HG03025 (cell line): ENCODE measurements at regions not wholly inside any gene's neighbourhood (a gene's known extent, or its start where the extent isn't known, plus 50 kb on each side); places are given as distances from the start of the nearest gene placed in this dataset.

Experiments used
- ATAC-seq: cut with Tn5 transposase; IDR thresholded peaks from one replicate; pipeline ENCODE4 v1.9.1; 2021; ENCODE audit warnings: mild to moderate bottlenecking, moderate library complexity; ENCODE audit not compliant: unreplicated experiment, low FRiP score

GRCh38 chr14:43247877-43248276 lies 1259.2 kb downstream of the FSCB start:
- no peak for ATAC-seq

DNA sequence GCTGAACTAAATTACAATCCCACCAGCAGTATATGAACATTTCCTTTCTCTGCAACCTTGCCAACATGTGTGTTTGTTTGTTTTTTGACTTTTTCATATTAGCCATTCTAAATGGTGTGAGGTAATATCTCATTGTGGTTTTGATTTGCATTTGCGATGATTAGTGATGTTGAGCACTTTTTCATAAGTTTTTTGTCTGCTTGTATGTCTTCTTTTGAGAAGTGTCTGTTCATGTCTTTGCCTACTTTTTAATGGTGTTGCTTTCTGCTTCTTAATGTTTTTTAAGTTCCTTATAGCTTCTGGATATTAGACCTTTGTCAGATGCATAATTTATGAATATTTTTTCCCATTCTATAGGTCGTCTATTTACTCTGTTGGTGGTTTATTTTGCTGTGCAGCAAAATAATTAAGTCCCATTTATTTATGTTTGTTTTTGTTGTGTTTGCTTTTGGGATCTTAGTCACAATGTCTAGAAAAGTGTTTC lies 1262.9 kb downstream of the FSCB start:
- no peak for ATAC-seq

- ATAC-seq = no peak
Measured at GRCh38 chr14:43243168-43243567, 1263.9 kb downstream of the FSCB start.

DNA sequence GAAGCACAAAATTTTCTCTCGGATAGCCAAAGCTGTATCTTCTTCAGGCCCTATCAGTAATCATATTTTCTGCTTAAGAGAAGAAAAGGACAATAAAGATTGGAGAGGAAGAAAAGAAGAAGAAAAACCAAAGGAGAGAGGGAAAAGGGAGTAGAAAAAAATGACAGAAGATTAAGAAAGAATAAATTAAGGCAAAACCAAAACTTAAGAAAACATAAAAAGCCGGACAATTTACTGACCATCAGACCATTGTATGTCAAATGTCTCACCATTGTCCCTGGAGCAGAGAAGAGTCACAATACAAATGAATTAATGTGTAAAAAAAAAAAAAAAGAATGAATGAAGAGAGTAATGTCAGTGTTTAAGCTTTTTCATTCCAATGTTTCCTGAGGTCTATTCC lies 1274.8 kb downstream of the FSCB start:
- no peak for ATAC-seq

DNA sequence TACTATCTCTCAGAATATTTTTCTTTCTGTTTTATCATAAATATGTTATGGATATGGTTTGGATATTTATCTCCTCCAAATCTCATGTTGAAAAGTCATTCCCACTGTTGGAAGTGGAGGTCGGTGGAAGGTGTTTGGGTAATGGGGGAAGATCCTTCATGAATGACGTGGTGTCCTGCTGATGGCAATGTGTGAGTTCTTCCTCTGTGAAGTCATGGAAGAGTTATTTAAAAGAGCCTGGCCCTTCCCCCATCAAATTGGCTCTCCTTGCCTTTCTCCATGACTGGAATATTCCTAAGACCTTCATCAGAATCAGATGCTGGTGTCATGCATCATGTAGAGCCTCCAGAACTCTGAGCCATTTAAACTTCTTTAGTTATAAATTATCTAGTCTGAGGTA lies 1291.6 kb downstream of the FSCB start:
- ATAC-seq = no peak

GRCh38 chr14:43207189-43207588 lies 1299.9 kb downstream of the FSCB start:
- ATAC-seq = no peak

GRCh38 chr14:43204816-43205215 lies 1302.3 kb downstream of the FSCB start:
- no peak for ATAC-seq

- no peak for ATAC-seq
Measured at GRCh38 chr14:43200519-43200918, 1306.6 kb downstream of the FSCB start.

DNA sequence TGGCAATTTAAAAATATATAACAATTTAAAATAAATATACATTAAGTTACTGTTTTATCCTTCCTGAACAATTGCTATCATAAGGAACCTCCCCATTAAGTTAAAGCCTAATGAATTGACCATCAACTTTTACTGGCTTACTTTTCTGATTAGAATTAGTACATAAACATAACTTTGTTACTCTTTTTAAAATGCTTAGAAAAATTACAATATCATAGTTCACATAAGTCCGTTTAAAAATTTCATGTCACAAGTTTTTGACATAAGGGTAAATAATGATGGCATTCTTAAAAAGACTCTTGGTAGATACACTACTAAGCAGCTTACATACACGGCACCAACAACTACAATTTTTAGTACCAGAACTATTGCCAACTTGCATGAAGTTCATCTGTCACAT lies 1308.6 kb downstream of the FSCB start:
- no peak for ATAC-seq

GRCh38 chr14:43184540-43184939 lies 1322.5 kb downstream of the FSCB start:
- no peak for ATAC-seq

- ATAC-seq = no peak
Measured at GRCh38 chr14:43183916-43184315, 1323.2 kb downstream of the FSCB start.

DNA sequence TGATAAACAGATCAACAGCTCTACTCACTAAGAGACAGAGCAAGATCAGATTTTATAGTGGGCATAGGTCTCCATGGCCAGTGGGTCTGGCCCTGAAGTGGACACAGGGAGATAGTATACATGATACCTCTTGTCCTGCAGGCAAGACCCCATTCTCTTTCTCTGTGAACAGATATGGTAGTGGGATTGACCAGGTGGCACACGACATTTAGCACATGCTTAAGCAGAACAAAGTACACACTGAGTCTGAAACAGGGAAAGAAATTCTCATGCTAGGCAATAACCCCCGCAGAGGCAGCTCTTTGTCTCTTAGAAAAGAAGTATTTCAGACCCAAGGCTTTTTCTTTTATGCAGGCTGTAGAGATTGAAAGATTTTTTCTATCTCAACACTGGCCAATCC lies 1331.2 kb downstream of the FSCB start:
- ATAC-seq = no peak

- no peak for ATAC-seq
Measured at GRCh38 chr14:43172899-43173548, 1334.1 kb downstream of the FSCB start.

DNA sequence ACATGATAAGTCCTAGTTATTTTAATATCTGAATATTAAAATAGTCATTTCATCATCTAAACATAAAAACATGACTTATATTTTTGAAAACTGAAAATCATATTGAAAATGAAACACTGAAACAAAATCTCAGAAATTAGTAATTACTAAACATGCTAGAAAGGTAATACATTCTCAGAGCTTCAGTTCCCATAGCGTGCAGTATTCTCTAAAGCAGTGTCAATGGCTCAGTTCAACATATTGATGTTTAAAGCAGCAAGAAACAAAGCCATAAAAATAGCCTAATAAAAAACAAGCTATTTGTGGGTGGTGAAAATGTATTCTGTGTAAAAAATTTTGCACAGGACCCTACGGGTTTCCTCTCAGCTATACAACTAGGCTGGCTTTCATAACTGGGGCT lies 1337.4 kb downstream of the FSCB start:
- ATAC-seq = no peak

GRCh38 chr14:43168371-43168925 lies 1338.6 kb downstream of the FSCB start:
- ATAC-seq = no peak

DNA sequence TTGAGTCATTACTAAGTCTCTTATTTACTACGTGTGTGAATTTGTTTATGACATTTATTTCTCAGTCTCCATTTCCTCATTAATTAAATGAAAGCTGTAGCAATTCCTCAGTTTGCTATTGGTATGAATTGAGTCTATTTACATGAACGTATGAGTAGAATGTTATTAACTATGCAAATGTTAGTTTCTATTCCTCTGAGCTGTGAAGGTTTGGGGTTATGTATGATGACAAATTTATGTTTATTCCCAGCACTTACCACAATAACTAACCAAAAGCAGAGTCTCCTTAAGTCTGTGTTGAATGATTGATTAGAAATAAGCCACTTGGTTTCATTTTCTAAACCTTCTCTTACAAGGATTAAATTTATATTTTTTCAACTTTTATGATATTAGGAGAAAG lies 1340.9 kb downstream of the FSCB start:
- ATAC-seq = no peak

DNA sequence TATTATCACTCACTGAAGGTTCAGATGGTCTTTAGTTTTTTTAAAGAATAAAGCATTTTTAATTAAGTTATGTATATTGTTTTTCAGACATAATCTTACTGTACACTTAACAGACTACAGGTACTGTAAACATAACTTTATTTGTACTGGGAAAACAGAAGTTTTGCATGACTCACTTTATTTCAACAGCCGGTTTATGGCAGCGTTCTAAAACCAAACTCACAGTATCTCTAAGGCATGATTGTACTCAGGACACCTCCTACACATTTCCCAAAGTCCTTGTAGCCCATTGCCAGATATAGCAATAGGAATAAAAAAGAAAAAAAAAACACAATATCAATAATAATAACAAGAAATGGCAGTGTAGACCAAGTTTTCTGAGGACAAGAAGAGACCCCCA lies 1341.4 kb downstream of the FSCB start:
- no peak for ATAC-seq

DNA sequence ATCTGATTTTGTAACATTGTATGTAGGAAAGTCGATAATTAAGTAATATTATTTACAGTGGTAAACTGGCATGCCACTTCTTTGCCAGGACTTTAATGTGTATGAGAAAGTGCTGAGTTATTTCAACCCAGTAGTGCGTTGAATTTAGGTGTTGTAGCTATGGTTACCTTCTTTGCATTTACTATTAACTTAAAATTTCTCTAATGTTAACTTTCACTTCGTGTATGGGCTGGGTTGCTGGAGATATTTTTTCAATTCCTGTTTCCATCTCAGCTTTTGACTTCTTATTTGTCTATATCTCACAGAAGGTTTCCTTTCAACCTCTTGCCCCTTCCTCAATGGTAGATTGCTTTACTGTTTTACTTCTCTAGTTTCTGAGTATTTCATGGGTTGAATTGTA lies 1345.6 kb downstream of the FSCB start:
- ATAC-seq = no peak

DNA sequence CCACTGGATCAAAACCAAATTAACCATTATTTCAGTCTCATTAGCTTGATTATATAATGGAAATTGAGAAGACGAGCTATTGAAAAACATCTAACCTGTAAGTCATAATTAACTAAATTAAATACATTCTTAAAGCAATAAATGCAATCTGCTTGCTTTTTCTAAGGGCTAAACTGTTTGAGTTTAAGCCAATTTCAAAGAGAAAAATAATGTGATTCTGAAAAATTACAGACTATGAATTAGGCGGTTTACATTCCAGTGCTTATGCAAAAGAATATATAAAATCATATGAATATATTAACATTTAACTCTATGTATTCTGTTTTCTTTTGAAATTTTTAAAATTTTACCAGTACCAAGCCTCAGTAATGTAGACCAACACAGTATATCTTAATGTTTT lies 1349.4 kb downstream of the FSCB start:
- ATAC-seq = no peak

GRCh38 chr14:43155924-43156323 lies 1351.2 kb downstream of the FSCB start:
- ATAC-seq = no peak

DNA sequence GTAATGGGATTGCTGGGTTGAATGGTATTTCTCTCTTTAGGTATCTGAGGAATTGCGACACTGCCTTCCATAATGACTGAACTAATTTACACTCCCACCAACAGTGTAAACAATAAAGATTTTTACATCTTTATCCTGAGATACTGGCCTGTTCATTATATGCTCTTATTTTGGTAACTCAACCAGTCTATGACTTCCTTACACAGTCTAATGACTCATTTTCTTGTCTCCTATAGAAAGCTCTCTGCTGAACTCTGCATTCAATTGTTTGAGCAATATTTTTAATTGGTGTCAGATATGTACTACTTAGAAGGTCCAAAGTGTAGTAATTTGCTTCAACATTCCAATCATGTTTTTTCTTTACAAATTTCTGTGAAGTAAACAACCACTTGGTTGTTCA lies 1351.8 kb downstream of the FSCB start:
- ATAC-seq = no peak

GRCh38 chr14:43147485-43147884 lies 1359.6 kb downstream of the FSCB start:
- no peak for ATAC-seq

GRCh38 chr14:43145361-43145760 lies 1361.7 kb downstream of the FSCB start:
- ATAC-seq = no peak
